Neural cell (in vitro differentiated cells): ENCODE measurements at regions not wholly inside any gene's neighbourhood (a gene's known extent, or its start where the extent isn't known, plus 50 kb on each side); places are given as distances from the start of the nearest gene placed in this dataset.

ENCODE experiments used
- H2AFZ ChIP-seq: fragments of 200-600, 300-800 bp; sonication (generic), shearing (Covaris generic); 2 replicates; pipeline ENCODE4 v1.6.0; 2014; ENCODE audit warnings: low read depth, mild to moderate bottlenecking, antibody characterized with exemption, low read length, moderate library complexity
- H3F3A ChIP-seq: fragments of 200-600 bp; shearing (Covaris generic); 2 replicates; pipeline ENCODE4 v1.6.1; 2016; ENCODE audit warnings: mild to moderate bottlenecking, moderate library complexity, mixed read lengths, antibody characterized with exemption, low read length; ENCODE audit not compliant: insufficient read depth, poor library complexity, severe bottlenecking
- H3K27ac ChIP-seq: fragments of 200-600, 300-800 bp; sonication (generic), shearing (Covaris generic); 2 replicates; pipeline ENCODE4 v1.5.1; 2014; ENCODE audit warnings: mild to moderate bottlenecking, low read length, moderate library complexity
- H3K27me3 ChIP-seq: fragments of 300-800, 200-600 bp; sonication (generic), shearing (Covaris generic); 2 replicates; pipeline ENCODE4 v1.6.0; 2014; ENCODE audit warnings: mild to moderate bottlenecking, low read depth, low read length, moderate library complexity; ENCODE audit not compliant: insufficient read depth
- H3K36me3 ChIP-seq: fragments of 300-800, 200-600 bp; sonication (generic), shearing (Covaris generic); 2 replicates; pipeline ENCODE4 v1.5.1; 2014; ENCODE audit warnings: mild to moderate bottlenecking, antibody characterized with exemption, low read length, moderate library complexity; ENCODE audit not compliant: insufficient read depth
- H3K4me2 ChIP-seq: fragments of 300-800, 200-600 bp; sonication (generic), shearing (Covaris generic); 2 replicates; pipeline ENCODE4 v1.6.0; 2014; ENCODE audit warnings: mild to moderate bottlenecking, low read length
- H3K4me3 ChIP-seq: fragments of 300-800, 200-600 bp; sonication (generic), shearing (Covaris generic); 2 replicates; pipeline ENCODE4 v1.5.1; 2014; ENCODE audit warnings: mild to moderate bottlenecking, low read length, moderate library complexity
- H3K79me2 ChIP-seq: fragments of 200-600 bp; shearing (Covaris generic); replicated peaks from 2 replicates; pipeline ENCODE4 v1.6.0; 2014; ENCODE audit warnings: mild to moderate bottlenecking, low read length, moderate library complexity; ENCODE audit not compliant: insufficient read depth
- H3K9ac ChIP-seq: fragments of 300-800, 200-600 bp; sonication (generic), shearing (Covaris generic); 2 replicates; pipeline ENCODE4 v1.6.1; 2016; ENCODE audit warnings: mild to moderate bottlenecking, low read length, mixed read lengths
- H3K9me2 ChIP-seq: fragments of 200-600 bp; shearing (Covaris generic); 2 replicates; pipeline ENCODE4 v1.6.1; 2016; ENCODE audit warnings: mild to moderate bottlenecking, low read length, mixed read lengths; ENCODE audit not compliant: insufficient read depth
- H3K9me3 ChIP-seq: fragments of 200-600, 300-800 bp; sonication (generic), shearing (Covaris generic); 2 replicates; pipeline ENCODE4 v1.6.1; 2016; ENCODE audit warnings: mild to moderate bottlenecking, mixed run types, low read length, moderate library complexity, mixed read lengths
- H4K20me1 ChIP-seq: fragments of 200-600 bp; shearing (Covaris generic); 2 replicates; pipeline ENCODE4 v1.6.1; 2016; ENCODE audit warnings: mild to moderate bottlenecking, mixed run types; ENCODE audit not compliant: insufficient read depth
- CTCF ChIP-seq: fragments of 450-650 bp; IDR thresholded peaks from 2 replicates; pipeline ENCODE4 v1.5.1; 2014; ENCODE audit warnings: antibody characterized with exemption, mild to moderate bottlenecking, moderate library complexity; ENCODE audit not compliant: poor library complexity, severe bottlenecking
- EP300 ChIP-seq: fragments of 450-650 bp; conservative IDR thresholded peaks from 2 replicates; pipeline ENCODE4 v1.6.1; 2014; ENCODE audit warnings: antibody characterized with exemption, mild to moderate bottlenecking, moderate library complexity; ENCODE audit not compliant: poor library complexity, severe bottlenecking
- EZH2 ChIP-seq: fragments of 200-600, 300-800 bp; shearing (Covaris generic), sonication (generic); IDR thresholded peaks from 2 replicates; pipeline ENCODE4 v1.6.1; 2014; ENCODE audit warnings: antibody characterized with exemption, low read length, borderline replicate concordance, mild to moderate bottlenecking; ENCODE audit not compliant: insufficient read depth, poor library complexity, severe bottlenecking
- MXI1 ChIP-seq: fragments of 450-650 bp; conservative IDR thresholded peaks from 2 replicates; pipeline ENCODE4 v1.6.1; 2014; ENCODE audit warnings: antibody characterized with exemption, mild to moderate bottlenecking; ENCODE audit not compliant: poor library complexity, severe bottlenecking
- POLR2AphosphoS5 ChIP-seq: IDR thresholded peaks from 2 replicates; pipeline ENCODE4 v1.6.1; 2012
- RAD21 ChIP-seq: fragments of 450-650 bp; conservative IDR thresholded peaks from 2 replicates; pipeline ENCODE4 v1.6.1; 2014; ENCODE audit warnings: antibody characterized with exemption, mild to moderate bottlenecking, moderate library complexity
- REST ChIP-seq: IDR thresholded peaks from 2 replicates; pipeline ENCODE4 v1.6.1; 2012; ENCODE audit warnings: borderline replicate concordance
- SMC3 ChIP-seq: fragments of 450-650 bp; conservative IDR thresholded peaks from 2 replicates; pipeline ENCODE4 v1.6.1; 2014; ENCODE audit warnings: antibody characterized with exemption, mild to moderate bottlenecking, moderate library complexity; ENCODE audit not compliant: poor library complexity
- TAF1 ChIP-seq: IDR thresholded peaks from 2 replicates; pipeline ENCODE4 v1.6.1; 2012; ENCODE audit warnings: low read depth

DNA sequence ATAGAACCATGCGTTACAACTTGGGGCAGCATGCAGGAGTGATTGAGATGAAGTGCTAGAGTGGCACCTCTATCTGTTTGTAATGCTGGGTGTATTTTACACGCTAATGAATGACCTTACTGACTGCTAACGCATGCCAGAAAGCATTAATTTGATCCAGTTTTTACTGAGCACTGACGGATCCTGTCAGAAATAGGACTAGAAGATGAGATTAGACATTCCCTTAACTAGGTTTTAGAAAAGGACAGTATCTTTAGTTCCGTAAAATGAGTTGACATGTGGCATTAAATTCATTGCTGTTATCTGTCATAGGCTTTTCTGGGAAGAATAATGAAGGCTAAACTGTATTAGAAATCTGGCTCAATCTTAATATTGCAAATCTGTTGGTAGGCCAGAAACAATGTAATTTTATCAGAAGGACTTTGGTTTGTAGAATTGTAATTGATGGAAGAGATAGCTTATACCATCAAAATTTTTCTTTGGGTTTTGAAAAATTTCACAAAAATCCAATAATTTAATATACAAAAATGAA lies 140.4 kb upstream of the WDFY3 start:
- Histone ChIP-seq H3K9me2 (no peaks in the 10 kb centered on the region), H4K20me1 (no peaks in the 10 kb centered on the region)

GRCh38 chr4:85107553-85107952 lies 141.1 kb upstream of the WDFY3 start:
- no peak overlapping the region for H2AFZ ChIP-seq

More for the DNA sequence above, 140.4 kb upstream of the WDFY3 start:
- Histone ChIP-seq H2AFZ (no peak overlapping the region), H3F3A (no peaks in the 10 kb centered on the region), H3K4me3 (no peak overlapping the region), H3K27me3 (no peaks in the 10 kb centered on the region), H3K9me3 (no peaks in the 10 kb centered on the region), H3K36me3 (no peaks in the 10 kb centered on the region), H3K27ac (no peak overlapping the region), H3K4me2 (peak overlapping the region; percentile 4), H3K79me2 (no peaks in the 10 kb centered on the region), H3K9ac (no peak overlapping the region)
- TF ChIP-seq REST (no peak), POLR2AphosphoS5 (no peak), EP300 (peak; percentile 55)

More at GRCh38 chr4:85107553-85107952, 141.1 kb upstream of the WDFY3 start:
- H3K4me2 ChIP-seq, result no peak overlapping the region
- no peaks in the 10 kb centered on the region for H3K27me3 ChIP-seq
- H3K9me2 ChIP-seq, result no peaks in the 10 kb centered on the region
- H3K79me2 ChIP-seq, result no peaks in the 10 kb centered on the region
- H3K36me3 ChIP-seq, result no peaks in the 10 kb centered on the region
- H3K4me3 ChIP-seq, result no peak overlapping the region
- no peak overlapping the region for H3K27ac ChIP-seq
- no peaks in the 10 kb centered on the region for H4K20me1 ChIP-seq
- no peak for TF ChIP-seq TAF1
- no peak for TF ChIP-seq RAD21
- TF ChIP-seq EZH2, result no peak
- no peak for TF ChIP-seq EP300
- no peak for TF ChIP-seq CTCF
- TF ChIP-seq REST, result no peak
- no peak for TF ChIP-seq SMC3
- no peak for TF ChIP-seq MXI1
- no peak for TF ChIP-seq POLR2AphosphoS5
- peaks cover 1% of the 10 kb centered on the region for H3F3A ChIP-seq
- no peak overlapping the region for H3K9ac ChIP-seq
- H3K9me3 ChIP-seq, result no peaks in the 10 kb centered on the region
